NCI-H2171 treated with DMSO at 0.1 percent for 48 hours (cell line): ENCODE measurements at regions not wholly inside any gene's neighbourhood (a gene's known extent, or its start where the extent isn't known, plus 50 kb on each side); places are given as distances from the start of the nearest gene placed in this dataset.

Source experiments
- DNase-seq: peaks from one replicate; lab custom pipeline; 2025; lab: John Stamatoyannopoulos, UW

GRCh38 chr10:22766693-22767092 lies 52.3 kb upstream of the PIP4K2A start:
- no peak for DNase-seq

GRCh38 chr10:22765660-22766547 lies 51.5 kb upstream of the PIP4K2A start:
- no peak for DNase-seq

- DNase-seq = no peak
These were observed 50.3 kb upstream of the PIP4K2A start for GRCh38 chr10:22764639-22765038.
